ENCODE measurements at regions not wholly inside any gene's neighbourhood (a gene's known extent, or its start where the extent isn't known, plus 50 kb on each side); places are given as distances from the start of the nearest gene placed in this dataset.
A peak's percentile ranks its signal among the peaks of the same experiment; 100 is the strongest.
"Not testable (repeated sequence)": the region's sequence is repeated elsewhere in the genome, so short reads cannot be mapped to it uniquely, and the experiment has no call there.

GRCh38 chrX:92241249-92241648, 462.1 kb downstream of the PCDH11X start:
- DNase-seq (ENCODE audit: low spot score in 2 of 2), result no peak
- Histone ChIP-seq H3K27ac (no peak overlapping the region), H3K27me3 (no peaks in the 10 kb centered on the region), H3K9me3 (no peaks in the 10 kb centered on the region), H3K36me3 (no peaks in the 10 kb centered on the region), H3K4me1 (no peaks in the 10 kb centered on the region), H3K4me3 (no peak overlapping the region)
- TF ChIP-seq, protein P1, sequence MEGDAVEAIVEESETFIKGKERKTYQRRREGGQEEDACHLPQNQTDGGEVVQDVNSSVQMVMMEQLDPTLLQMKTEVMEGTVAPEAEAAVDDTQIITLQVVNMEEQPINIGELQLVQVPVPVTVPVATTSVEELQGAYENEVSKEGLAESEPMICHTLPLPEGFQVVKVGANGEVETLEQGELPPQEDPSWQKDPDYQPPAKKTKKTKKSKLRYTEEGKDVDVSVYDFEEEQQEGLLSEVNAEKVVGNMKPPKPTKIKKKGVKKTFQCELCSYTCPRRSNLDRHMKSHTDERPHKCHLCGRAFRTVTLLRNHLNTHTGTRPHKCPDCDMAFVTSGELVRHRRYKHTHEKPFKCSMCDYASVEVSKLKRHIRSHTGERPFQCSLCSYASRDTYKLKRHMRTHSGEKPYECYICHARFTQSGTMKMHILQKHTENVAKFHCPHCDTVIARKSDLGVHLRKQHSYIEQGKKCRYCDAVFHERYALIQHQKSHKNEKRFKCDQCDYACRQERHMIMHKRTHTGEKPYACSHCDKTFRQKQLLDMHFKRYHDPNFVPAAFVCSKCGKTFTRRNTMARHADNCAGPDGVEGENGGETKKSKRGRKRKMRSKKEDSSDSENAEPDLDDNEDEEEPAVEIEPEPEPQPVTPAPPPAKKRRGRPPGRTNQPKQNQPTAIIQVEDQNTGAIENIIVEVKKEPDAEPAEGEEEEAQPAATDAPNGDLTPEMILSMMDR (IDR thresholded peaks at IDR 0.05), result no peak
- TF ChIP-seq POLR2A (IDR thresholded peaks at IDR 0.05) (no peak), EP300 (IDR thresholded peaks at IDR 0.05) (no peak)
- 50 to 55% methylated on average over 2 of the region's 2 CpGs for WGBS, 2 donors

- WGBS, 2 donors, result 92 to 100% methylated on average over 2 of the region's 2 CpGs
- Histone ChIP-seq H3K36me3 (no peaks in the 10 kb centered on the region), H3K4me1 (no peaks in the 10 kb centered on the region), H3K4me3 (no peak overlapping the region), H3K27me3 (no peaks in the 10 kb centered on the region), H3K27ac (no peak overlapping the region), H3K9me3 (no peaks in the 10 kb centered on the region)
- no peak for TF ChIP-seq EP300 (IDR thresholded peaks at IDR 0.05)
- no peak for TF ChIP-seq POLR2A (IDR thresholded peaks at IDR 0.05)
- TF ChIP-seq, protein P1 (IDR thresholded peaks at IDR 0.05), result no peak
- DNase-seq (ENCODE audit: low spot score in 2 of 2), result no peak
Observed at GRCh38 chrX:92247076-92247475, 467.9 kb downstream of the PCDH11X start.

DNA sequence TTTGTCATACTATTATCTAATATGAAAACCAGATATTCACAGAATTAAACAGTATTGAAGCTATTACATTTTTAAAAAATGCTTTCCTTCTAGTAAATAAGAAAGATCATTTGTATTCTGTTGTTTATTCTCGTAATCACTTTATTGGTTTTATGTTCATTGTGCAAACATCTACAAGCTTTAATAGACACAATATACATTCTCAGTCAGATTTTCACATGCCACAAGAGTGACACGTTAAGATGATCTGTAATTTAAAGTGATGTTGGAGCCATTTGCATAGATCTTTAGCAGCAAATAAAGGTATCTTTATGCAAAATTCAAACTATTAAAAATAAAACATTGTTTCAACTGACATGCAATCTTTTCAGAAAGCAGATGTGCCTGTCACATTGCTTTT, 469.9 kb downstream of the PCDH11X start:
- Histone ChIP-seq H3K4me1 (no peaks in the 10 kb centered on the region), H3K27me3 (no peaks in the 10 kb centered on the region), H3K4me3 (no peak overlapping the region), H3K27ac (no peak overlapping the region), H3K36me3 (no peaks in the 10 kb centered on the region), H3K9me3 (no peaks in the 10 kb centered on the region)
- TF ChIP-seq, protein P1 (IDR thresholded peaks at IDR 0.05), result no peak
- TF ChIP-seq EP300 (IDR thresholded peaks at IDR 0.05), result no peak
- no peak for TF ChIP-seq POLR2A (IDR thresholded peaks at IDR 0.05)
- DNase-seq (ENCODE audit: low spot score in 2 of 2), result no peak
- 58 to 74% methylated on average over 2 of the region's 2 CpGs for WGBS, 2 donors

GRCh38 chrX:92260102-92260501, 480.9 kb downstream of the PCDH11X start:
- Histone ChIP-seq H3K27ac (no peak overlapping the region), H3K36me3 (no peaks in the 10 kb centered on the region), H3K9me3 (peaks cover 0 to 5% (median 0%) of the 10 kb centered on the region in 4 donors), H3K4me1 (no peaks in the 10 kb centered on the region), H3K27me3 (peaks cover 0 to 6% of the 10 kb centered on the region in 2 donors), H3K4me3 (no peak overlapping the region)
- WGBS, 2 donors, result 82 to 93% methylated on average over 6 to 7 of the region's 7 CpGs
- no peak for DNase-seq (ENCODE audit: low spot score in 2 of 2)
- TF ChIP-seq EP300 (IDR thresholded peaks at IDR 0.05), result no peak
- TF ChIP-seq POLR2A (IDR thresholded peaks at IDR 0.05), result no peak
- TF ChIP-seq, protein P1 (IDR thresholded peaks at IDR 0.05), result no peak

DNA sequence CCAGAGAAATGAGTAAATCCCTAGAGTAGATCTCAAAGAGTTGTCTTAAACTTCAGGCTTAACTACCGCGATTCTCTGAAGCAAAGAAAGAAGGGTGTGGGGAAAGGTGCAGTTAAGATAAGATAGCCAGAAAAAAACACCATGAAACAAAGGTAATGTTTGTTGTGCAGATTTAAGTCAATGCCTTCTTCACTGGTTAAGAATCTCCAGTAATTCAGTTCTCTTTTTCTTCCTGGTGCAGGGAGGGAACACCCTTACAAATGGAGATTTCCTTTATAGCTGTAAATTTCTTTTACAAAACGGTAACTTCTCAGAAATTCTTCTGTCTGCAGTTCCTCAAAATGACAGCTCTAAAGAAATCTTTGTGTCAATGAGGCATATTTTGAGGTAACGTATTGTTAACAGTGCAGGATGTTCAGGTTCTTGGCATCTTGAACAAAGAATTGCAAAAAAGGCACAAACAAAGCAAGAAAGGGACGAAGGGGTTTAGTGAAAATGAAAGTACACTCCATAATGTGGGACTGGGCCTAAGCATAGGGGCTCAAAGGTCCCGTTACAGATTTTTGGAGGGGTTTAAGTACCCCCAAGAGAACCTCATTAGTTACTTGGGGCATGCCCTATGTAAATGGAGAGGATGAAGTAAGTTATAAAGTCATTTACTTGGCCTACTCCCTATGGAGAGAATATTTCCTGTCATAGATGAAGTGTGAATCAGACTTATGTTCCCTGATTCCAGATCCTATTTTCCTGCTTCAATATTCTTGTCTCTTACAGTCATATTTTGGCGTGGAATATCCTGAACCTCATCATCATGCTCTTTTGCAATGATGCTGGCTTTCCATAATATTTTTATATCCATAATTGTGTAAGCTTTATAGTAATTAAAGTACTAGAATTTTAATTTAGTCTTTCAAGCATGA, 492.0 kb downstream of the PCDH11X start:
- H3K4me3 ChIP-seq, result no peak overlapping the region
- WGBS, 2 donors, result 28 to 36% methylated on average over 7 of the region's 7 CpGs

GRCh38 chrX:92278556-92278955, 499.4 kb downstream of the PCDH11X start:
- 92 to 94% methylated on average over 6 to 7 of the region's 7 CpGs for WGBS, 2 donors
- not testable (repeated sequence) for H3K27ac ChIP-seq; H3K36me3 ChIP-seq; H3K4me1 ChIP-seq; H3K9me3 ChIP-seq; H3K4me3 ChIP-seq; DNase-seq (ENCODE audit: low spot score in 2 of 2); H3K27me3 ChIP-seq

More for the DNA sequence above, 492.0 kb downstream of the PCDH11X start:
- no peaks in the 10 kb centered on the region for H3K4me1 ChIP-seq
- no peak for DNase-seq (ENCODE audit: low spot score in 2 of 2)
- no peaks in the 10 kb centered on the region for H3K9me3 ChIP-seq
- peak overlapping the region in 1 of 4 donors; percentile 24 for H3K27ac ChIP-seq
- peaks cover 0 to 18% of the 10 kb centered on the region in 2 donors for H3K27me3 ChIP-seq
- H3K36me3 ChIP-seq, result no peaks in the 10 kb centered on the region
- TF ChIP-seq, protein P1 (IDR thresholded peaks at IDR 0.05), result no peak
- no peak for TF ChIP-seq POLR2A (IDR thresholded peaks at IDR 0.05)
- TF ChIP-seq EP300 (IDR thresholded peaks at IDR 0.05), result no peak

DNA sequence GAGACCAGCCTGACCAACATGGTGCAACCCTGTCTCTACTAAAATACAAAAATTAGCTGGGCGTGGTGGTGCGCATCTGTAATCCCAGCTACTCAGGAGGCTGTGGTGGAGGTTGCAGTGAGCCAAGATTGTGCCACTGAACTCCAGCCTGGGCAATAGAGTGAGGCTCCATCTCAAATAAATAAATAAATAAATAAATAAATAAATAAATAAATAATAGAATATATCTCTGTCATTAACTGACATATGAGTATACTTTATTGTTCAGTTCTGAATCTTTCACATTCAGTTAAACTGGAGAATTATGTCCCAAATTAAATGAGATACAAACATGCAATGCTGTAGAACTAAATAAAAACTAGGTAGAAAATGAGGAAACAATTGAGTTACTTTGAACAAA, 501.2 kb downstream of the PCDH11X start:
- not testable (repeated sequence) for H3K36me3 ChIP-seq; H3K4me3 ChIP-seq; H3K9me3 ChIP-seq; H3K27ac ChIP-seq; H3K27me3 ChIP-seq; H3K4me1 ChIP-seq; DNase-seq (ENCODE audit: low spot score in 2 of 2)
- 94 to 100% methylated on average over 2 of the region's 2 CpGs for WGBS, 2 donors

All from tibial nerve (tissue), 4 donors.